ENCODE measurements at regions not wholly inside any gene's neighbourhood (a gene's known extent, or its start where the extent isn't known, plus 50 kb on each side); places are given as distances from the start of the nearest gene placed in this dataset.

DNA sequence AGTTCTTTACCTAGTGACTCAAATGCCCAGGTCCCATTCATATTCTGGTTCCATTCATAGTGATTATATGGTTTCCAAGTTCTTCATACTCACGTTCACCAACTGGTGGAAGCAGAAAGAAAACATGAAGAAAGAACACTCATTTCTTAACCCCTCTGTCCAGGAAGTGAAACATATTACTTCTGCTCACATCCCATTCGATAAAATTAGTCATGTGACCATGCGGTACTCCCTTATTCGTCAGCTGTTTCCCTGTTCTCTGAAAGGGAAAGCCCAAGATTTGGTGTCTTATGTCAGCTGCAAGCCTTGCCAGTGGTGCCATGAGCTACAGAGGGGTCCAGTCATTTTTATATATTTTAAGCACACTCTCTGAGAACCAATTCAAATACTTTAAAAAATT lies 387.0 kb upstream of the DMAC1 start:
- no peak for DNase-seq

DNA sequence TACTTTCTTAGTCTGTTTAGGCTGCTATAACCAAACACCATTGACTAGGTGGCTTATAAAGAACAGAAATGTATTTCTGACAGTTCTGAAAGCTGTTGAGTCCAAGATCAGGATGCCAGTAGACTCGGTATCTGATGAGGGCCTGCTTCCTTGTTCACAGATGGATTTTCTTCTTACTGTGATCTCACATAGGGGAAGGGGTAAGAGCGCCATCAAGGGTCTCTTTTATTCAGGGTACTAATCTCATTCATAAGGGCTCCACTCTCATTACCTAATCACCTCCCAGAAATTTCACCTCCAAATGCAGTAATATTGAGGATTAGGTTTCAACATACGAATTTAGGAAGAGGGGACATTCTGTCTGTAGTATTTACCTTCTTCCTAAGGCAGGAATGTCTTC lies 384.0 kb upstream of the DMAC1 start:
- DNase-seq, result no peak

DNA sequence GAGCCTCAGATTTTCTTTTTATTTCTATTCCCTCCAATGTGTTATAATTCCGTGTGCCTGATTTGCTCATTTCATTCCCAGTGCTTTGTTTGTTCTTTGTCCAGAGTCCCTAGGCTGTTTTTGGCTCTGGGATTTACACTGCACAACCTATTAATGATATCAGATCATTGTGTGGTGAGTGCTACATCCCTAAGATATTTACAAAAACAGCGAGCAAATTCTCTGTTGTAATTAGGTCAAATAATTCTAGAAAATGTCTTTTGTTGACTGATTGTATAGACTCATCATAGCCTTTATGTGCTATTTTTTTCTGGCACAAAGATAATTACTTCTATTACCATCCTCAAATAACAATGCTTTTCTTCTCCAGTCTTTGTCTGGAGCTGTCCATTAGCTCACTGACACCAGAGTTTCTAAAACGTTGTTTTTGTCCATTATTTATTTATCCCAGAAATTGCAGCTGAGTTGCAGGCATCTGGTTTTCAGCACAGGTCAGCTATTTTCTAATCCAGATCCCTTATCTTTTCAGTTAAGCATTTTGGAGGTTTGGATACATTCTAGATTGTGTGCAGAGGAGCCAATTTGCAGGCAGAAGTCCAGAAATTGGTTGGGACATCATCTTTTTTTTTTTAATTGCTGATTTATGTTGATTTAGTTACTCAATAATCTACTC lies 379.9 kb upstream of the DMAC1 start:
- no peak for DNase-seq

DNA sequence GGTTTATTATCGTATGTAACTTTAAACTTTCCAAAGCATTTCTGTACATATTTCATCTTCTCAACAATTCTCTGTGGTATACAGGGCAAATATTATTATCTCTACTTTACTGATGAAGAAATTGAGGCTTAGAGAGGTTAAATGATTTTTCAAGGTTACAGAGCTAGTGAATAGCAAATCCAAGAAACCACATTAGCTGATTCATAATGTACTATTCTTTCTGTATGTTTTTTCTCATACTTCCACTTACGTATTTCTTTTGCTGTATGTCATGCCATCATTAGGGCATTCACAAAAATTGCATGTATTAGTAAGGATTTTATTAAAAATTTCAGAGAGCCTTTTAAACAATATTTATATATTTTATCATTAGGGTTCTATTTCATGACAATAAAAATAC lies 372.4 kb upstream of the DMAC1 start:
- no peak for DNase-seq

DNA sequence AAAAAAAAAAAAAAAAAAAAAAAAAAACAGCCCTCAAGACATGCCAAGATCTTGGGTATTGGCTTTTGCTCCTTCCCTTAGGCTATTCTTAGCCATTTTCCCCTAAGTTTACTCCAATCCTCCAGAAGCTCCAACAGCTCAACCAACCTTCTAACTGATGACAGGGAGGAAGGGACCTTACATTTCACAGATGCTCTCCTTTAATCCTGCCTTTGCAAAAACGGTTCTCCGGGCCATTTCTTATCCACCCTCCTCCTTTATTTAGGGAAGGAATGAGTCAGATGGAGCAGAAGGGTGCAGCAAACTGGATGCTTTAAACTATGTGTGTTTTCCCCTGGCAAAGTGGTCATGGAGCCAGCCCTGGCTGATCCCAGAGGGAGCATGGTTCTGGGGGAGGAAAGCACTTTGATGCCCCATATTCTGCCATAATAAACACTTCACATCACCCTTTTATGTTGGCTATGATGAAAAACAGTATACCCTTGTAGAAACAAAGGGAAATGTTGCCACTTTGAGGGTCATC lies 369.4 kb upstream of the DMAC1 start:
- DNase-seq, result no peak

DNA sequence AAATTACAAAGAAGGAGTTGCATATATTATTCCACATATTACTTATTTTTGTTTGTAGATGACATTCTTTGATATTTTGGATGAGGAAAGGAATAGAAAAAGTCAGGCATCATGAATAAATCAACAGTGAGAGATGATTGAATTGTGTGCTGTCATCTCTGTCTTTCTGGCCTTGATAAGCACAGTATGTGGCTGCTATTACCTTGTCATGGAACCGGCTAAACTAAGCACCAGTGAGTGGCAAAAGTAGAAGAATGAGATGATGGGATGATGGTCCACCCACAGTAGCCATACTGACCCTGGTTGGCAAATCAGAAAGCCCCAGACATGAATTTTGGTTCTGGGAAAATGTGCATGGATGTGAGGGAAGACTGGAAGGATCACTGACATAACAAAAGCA lies 361.2 kb upstream of the DMAC1 start:
- DNase-seq, result no peak

DNA sequence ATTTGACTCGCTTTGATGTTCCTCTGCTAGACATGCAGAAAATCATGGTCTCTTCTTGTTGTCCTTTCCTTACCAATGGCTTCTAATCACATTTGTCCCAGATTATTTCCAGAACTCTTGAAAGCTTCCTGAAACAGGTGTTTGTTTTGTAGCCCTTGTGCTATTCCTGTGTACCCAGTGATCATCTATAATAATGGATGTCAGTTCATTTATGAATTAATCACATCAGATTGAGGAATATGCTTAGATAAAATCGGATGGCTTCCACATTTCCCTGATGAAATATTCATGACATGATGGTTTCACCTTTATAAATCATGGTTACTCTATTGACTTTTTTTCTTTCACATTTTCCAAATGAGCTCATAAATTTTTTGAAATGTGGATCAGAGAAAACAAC lies 359.0 kb upstream of the DMAC1 start:
- no peak for DNase-seq

DNA sequence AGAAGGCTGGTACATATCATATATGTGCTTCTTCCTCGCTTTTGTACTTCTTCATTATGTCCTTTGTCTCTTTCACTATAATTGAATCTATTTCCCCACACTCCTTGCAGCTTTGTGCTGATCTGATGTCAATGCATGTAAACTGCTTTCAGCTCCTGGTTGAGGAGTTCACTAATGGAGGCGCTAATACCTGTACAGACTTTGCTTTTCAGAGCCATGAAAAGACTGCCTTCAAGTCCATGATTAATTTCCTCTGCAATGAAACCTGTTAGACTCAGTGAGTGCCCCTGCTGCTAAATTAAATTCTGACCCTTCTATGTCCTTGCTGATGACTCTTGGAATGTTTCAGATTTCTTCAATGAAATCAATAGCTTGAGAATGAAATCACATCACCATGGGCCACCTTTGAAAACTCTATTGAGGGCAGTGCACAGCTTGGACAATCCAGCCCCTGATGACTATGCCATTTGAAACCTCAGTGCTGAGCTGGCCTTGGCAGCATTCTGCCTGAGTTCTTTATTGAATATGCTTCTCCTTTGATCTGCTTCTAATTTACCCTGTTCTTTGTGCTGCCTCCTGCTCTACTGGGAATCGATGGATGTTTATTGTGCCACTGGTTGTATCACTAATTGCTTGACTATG lies 358.2 kb upstream of the DMAC1 start:
- no peak for DNase-seq

DNA sequence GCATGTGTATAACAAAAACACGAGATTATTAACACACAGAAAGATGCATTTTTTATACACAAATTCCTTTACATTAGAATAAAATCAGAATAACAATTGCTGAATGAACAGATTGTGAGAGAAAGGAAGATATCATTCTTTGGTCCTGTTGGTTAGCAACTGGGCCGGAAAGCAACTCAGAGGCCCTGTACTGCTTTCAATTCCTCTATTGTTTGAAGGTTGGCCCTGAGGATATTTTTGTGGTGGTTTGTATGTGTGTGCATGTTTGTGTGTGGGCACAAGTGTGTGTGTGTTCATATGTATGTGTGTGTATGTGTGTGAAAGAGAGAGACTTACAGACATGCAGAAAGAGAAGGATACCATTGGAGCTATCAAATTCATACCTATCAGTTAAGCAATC lies 356.8 kb upstream of the DMAC1 start:
- DNase-seq, result no peak

DNA sequence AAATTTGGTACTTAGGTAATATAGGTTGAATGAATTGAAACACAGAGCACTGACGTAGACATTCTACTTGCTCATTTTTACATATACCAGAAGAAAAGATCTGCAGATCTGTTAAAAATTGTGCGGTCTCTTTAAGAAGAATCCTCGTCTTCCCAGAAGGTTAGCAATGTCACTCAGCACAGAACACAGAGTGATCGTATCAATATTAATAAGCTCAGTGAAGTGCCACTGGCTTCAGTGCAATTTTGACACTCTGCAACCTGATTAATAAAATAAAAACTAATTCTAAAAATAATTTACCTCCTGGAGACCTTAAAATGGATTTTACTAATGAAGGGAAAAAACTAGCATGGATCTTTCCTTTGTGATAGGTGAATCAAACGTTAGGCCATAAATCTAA lies 356.1 kb upstream of the DMAC1 start:
- no peak for DNase-seq

DNA sequence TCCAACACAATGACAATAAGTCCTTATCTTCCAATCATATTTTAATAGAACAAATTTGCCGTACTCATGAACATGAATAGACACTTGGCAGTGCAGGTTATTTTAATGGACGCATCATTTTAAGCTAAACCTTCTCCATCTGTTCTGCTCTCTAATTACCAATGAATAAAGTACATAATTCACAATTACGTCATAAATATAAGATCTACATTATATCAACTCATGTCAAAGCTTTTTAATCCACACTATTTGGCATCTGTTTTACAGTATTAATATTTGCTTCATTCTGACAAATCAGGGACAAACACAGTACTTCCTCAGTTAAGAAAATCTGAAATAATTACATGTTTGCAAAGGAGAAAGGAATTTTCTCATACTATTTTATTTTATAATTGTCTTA lies 344.1 kb upstream of the DMAC1 start:
- DNase-seq, result no peak

DNA sequence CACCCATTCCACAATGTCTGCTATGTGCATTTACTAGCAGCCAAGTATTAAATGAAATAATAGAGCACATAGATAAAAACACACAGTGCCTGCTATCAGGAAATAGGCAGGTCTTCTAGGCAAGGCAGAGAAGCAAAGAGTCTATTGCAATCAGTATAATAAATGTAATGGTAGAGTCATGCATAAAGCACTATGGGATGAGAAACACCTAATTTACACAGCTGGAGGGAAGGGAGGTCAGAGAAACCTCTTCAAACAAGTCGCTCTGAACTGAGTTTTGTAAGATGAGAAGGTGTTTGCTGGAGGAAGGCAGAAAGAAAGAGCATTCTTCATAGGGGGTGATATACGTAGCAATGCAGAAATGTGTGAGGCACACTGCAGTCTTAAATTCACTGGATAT lies 341.0 kb upstream of the DMAC1 start:
- no peak for DNase-seq

DNA sequence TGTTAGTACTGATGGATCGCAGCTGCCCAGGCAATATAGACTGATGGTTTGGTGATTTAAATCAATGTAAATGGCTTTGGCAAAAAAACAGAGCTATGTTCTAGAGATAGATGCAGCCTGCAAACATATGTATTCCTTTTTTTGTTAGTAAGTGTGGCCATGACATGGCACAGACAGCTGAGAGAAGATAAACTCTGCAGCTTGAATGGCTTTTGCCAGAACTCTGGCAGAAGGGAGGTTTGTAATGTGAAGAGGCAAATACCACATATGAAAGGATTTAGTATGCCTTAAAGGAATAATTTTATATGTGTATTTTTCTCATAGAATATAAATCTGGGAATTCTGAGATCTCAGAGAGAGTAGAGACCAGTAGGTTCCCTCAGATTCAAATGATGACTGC lies 340.2 kb upstream of the DMAC1 start:
- no peak for DNase-seq

DNA sequence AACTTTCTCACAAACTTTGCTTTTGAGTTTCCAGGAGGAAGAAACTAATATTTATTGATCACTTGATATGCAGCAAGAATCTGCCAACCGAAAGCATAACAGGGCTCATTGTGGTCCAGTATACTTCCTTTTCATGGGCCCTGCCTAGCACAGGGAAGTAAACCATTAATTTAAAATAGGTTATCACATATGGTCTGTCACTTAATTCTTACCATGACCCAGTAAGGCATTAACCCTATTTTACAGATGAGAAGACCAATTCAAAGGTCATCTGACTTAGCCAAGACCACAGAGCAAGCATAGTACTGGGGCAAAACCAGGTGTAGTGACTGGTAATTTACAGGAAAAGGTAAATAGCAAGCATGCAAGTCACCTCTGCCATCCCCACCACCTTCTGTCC lies 336.9 kb upstream of the DMAC1 start:
- DNase-seq, result no peak

DNA sequence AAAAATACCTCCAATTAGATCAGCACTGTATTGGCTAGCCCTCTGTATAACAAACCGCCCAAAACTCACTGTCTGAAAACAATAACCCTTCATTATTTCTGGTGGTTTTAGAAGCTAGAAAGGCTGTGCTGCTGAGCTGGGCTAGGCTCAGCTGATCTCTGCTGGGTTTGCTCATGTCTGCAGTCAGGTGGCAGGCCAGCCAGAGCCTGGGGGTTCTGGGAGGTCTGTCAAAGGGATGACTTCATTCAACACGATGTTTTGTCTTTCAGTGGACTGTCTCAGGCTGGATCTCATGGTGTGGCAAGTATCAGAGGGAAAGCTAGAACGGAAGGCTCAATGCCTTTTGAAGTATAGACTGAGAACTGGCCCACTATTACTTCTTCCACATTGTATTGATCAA lies 335.1 kb upstream of the DMAC1 start:
- DNase-seq, result no peak

DNA sequence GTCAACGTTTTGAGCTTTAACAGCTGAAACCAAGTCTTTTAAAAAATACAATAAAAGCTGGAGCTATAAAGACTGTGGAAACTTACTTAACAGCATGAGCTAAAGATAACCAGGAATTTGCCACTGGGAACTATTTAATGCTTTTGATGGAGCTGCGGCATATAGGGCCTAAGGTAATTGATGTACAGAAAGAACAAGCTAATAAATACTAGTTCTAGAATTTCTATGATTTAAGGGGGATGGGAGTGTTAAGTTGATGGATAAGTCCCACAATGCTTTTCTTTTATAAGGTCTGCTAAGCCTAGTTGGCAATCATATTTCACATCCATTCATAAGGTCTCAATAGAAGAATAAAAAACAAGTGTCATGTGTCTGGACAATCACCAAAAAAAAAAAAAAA lies 334.0 kb upstream of the DMAC1 start:
- DNase-seq, result no peak

DNA sequence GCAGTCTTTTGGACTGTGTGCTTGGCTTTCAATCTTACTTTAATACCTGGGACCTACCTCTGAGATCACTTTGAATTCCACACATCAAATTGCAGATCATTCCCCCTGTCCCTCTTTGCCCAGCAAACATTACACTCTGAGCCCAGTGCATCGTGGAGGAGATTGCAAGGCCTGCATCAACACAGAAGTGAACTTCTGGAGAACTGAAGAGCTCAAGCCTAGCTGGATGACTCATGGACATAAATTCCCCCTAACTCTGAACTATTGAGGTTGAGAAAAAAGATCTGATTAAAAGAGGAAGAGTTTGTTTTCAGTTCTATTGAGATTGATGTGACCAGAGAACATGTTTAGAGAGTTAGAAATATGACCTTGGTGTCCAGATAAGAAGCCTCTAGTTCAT lies 316.0 kb upstream of the DMAC1 start:
- DNase-seq, result no peak

DNA sequence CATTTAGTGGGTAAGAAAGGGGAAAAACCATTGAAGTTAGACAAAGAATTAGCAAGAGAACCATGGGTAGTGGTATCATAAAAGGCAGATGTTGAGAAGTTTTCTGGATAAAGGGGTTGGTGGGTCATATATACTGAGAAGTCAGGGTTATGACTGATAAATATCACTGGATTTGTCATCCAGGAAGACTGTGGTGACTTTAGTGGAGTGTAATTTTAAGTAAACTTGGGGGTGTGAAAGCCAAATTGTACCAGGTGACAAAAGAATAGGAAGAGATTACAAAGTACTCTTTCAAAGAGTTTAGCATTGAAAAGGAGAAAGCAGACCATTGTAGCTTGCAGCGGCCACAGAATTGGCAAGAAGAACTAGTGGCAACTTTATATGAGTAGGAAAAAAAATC lies 315.2 kb upstream of the DMAC1 start:
- no peak for DNase-seq

DNA sequence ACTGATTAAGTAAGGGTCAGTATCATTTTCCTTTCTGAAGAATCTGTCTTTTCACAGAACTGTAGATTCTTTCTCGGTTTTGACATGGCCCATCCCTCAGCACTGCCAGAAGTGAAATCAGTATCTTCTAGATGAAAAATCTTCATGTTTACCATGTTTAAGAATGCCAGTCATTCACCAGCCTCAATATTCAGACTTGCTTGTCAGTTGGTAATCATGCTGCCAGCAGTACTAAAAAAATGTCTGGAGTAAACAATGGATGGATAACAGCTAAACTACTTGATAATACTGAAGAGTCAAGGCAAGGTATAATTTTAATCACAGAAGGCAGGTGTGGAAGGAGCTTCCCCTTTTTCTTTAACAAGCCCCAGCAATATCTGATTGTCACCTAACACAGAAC lies 306.8 kb upstream of the DMAC1 start:
- no peak for DNase-seq

DNA sequence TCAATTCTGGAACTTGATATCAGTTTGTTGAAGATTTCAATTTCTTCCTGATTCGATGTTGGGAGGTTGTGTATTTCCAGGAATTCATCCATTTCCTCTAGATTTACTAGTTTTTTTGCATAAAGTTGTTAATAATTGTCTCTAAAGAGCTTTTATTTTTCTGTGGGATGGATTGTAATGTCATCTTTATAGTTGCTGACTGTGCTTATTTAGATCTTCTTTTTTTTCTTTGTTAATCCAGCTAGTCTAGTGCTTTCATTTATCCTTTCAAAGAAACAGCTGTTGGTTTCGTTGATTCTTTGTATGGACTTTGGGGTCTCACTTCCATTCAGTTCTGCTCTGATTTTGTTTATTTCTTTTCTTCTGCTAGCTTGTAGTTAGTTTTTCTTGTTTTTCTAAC lies 302.0 kb upstream of the DMAC1 start:
- no peak for DNase-seq

DNA sequence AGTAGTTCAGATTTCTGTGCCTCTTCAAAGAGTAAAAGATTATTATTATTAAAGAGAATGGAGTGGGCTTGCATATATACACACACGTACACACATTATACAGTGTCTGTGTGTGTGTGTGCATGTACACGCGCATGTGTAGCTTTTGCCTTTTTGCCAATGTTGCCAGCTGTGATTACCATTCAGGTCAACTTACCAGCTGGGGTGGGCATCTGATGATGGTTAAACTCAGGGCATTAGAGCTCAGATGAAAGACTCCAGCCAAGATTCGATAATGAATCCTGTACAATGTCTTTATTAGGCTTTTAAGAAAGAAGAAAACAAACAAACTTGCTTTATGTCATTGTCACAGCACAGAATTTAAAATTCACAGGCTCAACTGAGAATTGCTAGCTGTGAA lies 296.5 kb upstream of the DMAC1 start:
- no peak for DNase-seq

DNA sequence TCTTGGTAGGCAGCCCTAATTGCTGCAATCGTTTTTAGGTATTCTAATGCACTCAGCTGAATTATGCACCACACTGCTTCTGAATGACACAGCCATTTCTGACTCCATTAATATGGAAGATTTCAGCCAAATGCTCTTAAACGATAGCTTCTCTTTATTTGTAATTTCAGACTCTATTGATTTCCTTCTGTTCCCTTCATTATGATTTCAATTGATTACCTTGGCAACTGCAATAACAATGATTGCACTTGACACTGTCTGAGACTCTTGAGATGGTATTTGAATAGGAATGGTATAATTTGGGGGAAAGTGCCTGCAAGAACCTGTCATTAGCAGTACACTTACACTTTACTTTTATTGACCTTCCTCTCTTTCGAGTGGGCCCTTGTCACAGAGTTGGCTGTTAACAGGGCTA lies 296.1 kb upstream of the DMAC1 start:
- DNase-seq, result no peak

DNA sequence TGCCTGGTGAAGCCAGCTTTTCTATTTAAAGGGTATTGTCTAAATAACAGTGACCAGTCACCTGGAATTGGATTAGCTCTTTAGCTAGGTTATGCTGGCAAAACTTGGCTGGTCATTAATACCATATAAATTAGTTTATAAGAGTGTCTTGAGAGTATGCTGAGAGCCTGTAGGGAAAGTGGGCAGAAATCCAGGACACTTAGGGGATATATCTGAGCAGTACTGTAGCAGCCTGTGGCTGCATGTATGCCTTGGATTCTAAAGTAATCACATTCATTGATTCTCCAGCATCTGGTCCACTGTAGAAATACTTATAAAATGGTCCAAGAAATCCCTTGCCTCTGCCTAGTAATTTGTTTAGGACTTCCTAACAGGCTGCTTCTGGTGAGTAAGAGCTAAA lies 288.9 kb upstream of the DMAC1 start:
- no peak for DNase-seq

DNA sequence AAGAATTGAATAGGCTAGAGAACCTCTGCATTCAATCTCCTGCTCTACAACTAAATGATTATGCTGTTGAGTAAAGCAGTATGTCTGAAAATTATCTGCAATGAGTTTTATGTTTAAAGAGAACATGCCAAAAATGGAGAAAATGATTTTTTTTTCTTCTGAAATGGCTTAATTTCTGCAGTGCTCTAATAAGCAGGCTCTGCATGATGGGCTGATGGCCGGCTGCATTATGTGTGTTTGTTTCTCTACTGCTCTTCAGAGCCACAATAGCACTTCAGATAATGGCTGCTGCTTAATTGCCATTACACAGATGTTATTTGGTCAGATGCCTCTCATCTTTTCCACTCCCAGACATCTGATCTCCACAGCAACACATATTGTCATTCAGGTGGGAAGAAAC lies 286.4 kb upstream of the DMAC1 start:
- no peak for DNase-seq

DNA sequence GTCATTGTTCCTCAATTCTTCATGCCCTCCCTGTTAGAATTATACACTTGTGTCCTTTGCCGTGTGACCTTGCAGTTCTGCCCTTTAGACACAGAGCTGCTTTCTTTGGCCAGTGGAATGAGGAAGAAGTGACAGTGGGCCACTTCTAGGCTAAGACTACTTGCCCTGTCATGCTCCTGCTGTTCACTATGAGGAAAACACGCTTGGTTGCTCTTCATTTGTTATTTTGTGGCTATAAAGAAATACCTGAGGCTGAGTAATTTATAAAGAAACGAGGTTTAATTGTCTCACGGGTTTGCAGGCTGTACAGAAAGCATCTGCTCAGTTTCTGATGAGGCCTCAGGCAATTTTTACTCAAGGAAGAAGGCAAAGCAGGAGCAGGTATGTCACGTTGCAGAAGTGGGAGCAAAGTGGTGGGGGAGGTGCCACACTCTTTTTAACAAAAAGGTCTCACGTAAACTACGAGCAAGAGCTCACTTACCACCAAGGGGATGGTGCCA lies 279.1 kb upstream of the DMAC1 start:
- DNase-seq, result no peak

All from activated gamma-delta T cell treated with Interleukin-2 at 50 U/mL for 16 hours (primary cell).